ENCODE measurements at regions not wholly inside any gene's neighbourhood (a gene's known extent, or its start where the extent isn't known, plus 50 kb on each side); places are given as distances from the start of the nearest gene placed in this dataset.

GRCh38 chr9:73446306-73446705 lies 294.6 kb downstream of the ANXA1 start:
- no peak for TF ChIP-seq CTCF (conservative IDR thresholded peaks at IDR 0.05; ENCODE audit: low read depth, low read length)
- H3K4me3 ChIP-seq (ENCODE audit: low read depth, low read length), result no peak overlapping the region
- DNase-seq (ENCODE audit: low read depth), result no peak

DNA sequence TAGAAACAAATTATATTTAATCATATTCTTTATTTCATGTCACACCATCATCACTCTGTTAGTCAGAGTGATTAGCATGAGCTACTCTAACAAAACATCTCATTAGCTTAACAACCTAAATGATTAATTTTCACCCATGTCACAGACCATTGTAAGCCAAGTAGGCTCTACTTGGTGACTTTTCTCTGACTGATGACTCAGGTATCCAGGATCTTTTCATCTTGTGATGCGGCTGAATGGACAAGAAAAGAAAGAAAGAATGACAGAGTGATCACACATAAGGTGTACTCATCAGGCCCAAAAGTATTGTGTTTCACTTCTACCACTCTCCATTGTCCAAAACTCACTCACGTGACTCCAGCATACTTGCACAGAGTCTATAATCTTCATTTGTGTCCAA lies 299.3 kb downstream of the ANXA1 start:
- DNase-seq (ENCODE audit: low read depth), result no peak
- H3K4me3 ChIP-seq (ENCODE audit: low read depth, low read length), result no peak overlapping the region
- no peak for TF ChIP-seq CTCF (conservative IDR thresholded peaks at IDR 0.05; ENCODE audit: low read depth, low read length)

DNA sequence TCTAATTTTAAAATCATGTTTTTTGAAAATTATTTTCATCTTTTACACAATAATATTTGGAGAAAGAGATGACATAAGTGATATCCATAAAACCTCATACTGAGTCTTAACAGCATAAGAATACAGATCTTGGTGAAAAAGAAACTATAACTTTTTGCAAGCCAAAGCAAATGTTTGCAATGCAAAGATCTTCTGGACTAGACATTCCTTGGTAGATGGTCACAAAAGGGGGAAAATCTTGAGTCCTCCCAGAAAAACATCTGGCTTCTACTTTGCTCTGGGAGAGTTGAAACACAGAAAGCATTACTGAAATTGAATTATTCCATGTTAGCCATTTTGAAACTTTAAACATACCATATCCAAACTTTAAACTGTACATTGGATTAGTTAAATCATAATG lies 308.2 kb downstream of the ANXA1 start:
- no peak for DNase-seq (ENCODE audit: low read depth)
- no peak for TF ChIP-seq CTCF (conservative IDR thresholded peaks at IDR 0.05; ENCODE audit: low read depth, low read length)
- H3K4me3 ChIP-seq (ENCODE audit: low read depth, low read length), result no peak overlapping the region

DNA sequence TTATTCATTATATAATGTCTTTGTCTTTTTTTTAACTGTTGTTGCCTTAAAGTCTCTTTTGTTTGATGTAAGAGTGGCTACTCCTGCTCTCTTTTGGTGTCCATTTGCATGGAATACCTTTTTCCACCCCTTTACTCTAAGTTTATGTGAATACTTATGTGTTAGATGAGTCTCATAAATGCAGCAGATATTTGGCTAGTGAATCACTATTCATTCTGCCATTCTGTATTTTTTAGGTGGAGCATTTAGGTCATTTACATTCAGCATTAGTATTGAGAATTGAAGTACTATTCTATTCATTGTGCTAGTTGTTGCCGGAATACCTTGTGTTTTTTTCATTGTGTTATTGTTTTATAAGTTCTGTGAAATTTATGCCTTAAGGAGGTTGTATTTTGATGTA lies 317.1 kb downstream of the ANXA1 start:
- H3K4me3 ChIP-seq (ENCODE audit: low read depth, low read length), result no peak overlapping the region
- TF ChIP-seq CTCF (conservative IDR thresholded peaks at IDR 0.05; ENCODE audit: low read depth, low read length), result no peak
- DNase-seq (ENCODE audit: low read depth), result no peak

GRCh38 chr9:73470766-73471165 lies 319.1 kb downstream of the ANXA1 start:
- no peak overlapping the region for H3K4me3 ChIP-seq (ENCODE audit: low read depth, low read length)
- TF ChIP-seq CTCF (conservative IDR thresholded peaks at IDR 0.05; ENCODE audit: low read depth, low read length), result no peak

GRCh38 chr9:73474002-73474600 lies 322.4 kb downstream of the ANXA1 start:
- DNase-seq (ENCODE audit: low read depth), result no peak
- no peak overlapping the region for H3K4me3 ChIP-seq (ENCODE audit: low read depth, low read length)
- no peak for TF ChIP-seq CTCF (conservative IDR thresholded peaks at IDR 0.05; ENCODE audit: low read depth, low read length)

More at GRCh38 chr9:73470766-73471165, 319.1 kb downstream of the ANXA1 start:
- DNase-seq (ENCODE audit: low read depth), result no peak

- no peak for DNase-seq (ENCODE audit: low read depth)
- TF ChIP-seq CTCF (conservative IDR thresholded peaks at IDR 0.05; ENCODE audit: low read depth, low read length), result no peak
- no peak overlapping the region for H3K4me3 ChIP-seq (ENCODE audit: low read depth, low read length)
Observed at GRCh38 chr9:73474625-73475024, 323.0 kb downstream of the ANXA1 start.
